DMS153 (cell line): ENCODE measurements at regions not wholly inside any gene's neighbourhood (a gene's known extent, or its start where the extent isn't known, plus 50 kb on each side); places are given as distances from the start of the nearest gene placed in this dataset.
"Not testable (repeated sequence)": the region's sequence is repeated elsewhere in the genome, so short reads cannot be mapped to it uniquely, and the experiment has no call there.

Experiments used
- DNase-seq: peaks from one replicate; lab custom pipeline; 2025; lab: John Stamatoyannopoulos, UW

DNA sequence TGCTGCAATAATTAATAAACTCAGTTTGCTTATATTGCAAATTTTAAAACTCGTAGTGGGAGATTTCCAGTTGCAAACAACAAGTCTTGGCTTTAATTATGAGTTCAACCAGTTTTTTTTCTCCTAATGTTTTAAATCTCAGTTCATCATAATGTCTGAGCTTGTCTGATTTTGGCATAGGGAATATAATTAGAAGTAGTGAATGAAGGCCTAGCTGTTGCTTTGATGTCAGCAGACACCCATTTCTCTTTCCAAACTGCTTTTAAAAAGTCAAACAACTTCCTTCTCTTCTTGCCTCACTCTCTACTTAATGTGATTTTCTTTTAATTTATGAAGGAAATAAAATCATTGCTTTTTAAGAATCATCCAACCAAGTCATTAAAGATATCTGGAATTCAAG lies 1462.1 kb downstream of the DPP10 start:
- no peak for DNase-seq

DNA sequence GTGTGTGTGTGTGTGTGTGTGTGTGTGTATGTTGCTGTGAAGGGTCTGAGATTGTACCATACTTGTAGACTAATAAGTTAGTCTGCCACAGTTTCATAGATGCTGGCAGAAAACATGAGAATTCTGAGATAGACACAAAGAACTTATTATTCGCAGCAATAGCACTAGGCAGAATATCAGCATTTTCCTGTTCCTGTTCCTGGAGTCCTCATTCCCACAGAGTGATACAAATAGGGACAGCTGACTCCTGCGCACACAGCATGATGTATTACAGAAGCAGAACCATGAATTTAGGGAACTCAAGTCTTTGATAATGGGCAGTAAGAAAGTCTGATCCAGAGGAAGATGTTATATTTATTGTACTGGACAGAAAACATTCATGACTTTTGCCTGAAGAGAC lies 1466.3 kb downstream of the DPP10 start:
- no peak for DNase-seq

DNA sequence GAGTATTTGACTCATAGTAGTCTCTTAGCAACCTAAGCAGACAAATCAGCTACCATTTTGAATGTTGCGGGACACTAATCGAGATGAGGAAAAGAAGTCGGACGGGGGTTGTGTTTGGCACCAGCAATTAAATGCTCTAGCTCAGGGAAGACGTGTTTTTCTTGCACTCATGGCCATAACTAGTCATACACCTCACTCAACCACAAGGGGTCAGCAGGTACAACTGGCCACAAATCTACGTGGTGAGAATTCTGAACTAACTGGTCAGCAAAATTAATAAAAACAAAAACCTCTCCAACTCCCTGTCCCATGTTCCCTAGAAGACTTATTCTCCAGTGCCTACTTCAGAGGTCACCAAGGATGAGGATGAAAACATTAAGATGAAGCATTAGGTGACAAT lies 1467.8 kb downstream of the DPP10 start:
- DNase-seq: no peak

DNA sequence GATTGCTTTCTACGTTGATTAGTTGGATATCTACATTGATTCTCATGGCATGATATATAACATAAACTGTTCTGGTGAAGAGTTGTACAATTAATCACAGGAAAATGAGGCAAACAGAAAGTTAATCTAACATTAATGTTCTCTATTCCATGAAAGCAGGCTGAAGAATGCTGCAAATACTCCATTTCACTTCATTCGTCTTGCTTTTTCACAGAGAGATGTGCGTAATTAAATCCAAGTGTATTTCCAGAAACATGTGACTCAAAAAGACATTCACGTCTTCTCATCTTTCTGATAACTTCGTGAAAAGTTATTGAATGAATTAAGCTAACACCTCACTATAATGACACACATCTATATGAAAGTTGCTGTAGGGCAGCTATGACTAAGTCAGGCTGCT lies 1471.5 kb downstream of the DPP10 start:
- DNase-seq: no peak

DNA sequence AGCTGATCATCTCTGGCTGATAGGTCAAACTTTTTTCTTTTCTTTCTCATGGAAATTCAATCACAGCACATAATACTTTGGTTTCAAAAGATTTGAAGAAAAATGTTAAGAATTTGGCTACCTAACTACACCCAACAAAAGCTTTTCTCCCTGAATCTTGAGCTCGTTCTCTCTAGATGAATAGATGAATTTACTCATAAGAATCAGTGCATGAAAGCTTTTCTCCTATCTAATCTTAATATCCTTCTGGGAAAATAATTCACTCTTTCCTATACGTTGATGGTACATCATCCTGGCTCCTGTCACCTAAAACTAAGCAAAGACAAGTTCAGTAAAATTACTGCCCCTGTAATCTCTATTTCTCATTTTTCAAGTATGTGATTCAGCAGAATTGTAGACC lies 1479.1 kb downstream of the DPP10 start:
- DNase-seq: no peak

DNA sequence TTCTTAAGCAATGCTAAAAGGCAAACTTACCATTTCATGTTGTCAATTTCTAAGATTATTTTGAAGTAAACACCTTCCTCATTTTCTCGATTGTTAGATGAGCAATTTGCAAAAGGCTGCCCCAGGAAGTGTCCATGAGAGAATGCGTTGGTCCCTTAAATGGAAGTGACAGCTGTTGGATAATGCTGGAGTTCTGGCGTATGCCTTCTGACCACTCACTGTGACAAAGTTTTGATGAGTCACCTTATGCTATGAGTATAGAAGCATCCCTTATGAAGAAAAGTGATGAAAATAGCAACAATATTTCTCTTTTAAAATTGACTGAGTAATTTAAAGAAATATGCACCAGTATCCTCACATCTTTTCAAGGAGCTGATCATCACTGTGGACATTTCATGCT lies 1497.5 kb downstream of the DPP10 start:
- DNase-seq: no peak

DNA sequence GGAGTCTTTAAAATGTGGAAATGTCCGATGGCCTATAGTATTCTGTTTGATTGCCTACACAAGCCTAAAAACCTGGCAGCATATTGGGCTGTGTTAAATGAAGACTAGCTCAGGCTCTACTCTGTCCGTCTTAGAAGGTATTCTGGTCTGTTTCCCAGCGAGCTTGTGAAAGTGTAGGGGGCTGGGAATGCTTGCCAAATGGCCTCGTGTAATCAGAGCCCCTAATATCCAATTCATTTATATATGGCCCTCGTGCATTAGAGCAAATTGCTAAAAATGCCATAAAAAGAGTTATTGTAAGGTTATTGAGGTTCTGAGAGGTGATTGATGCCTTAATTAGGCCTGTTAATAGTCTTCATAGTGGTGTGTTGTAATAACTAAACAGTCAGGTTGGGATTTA lies 1500.4 kb downstream of the DPP10 start:
- no peak for DNase-seq

DNA sequence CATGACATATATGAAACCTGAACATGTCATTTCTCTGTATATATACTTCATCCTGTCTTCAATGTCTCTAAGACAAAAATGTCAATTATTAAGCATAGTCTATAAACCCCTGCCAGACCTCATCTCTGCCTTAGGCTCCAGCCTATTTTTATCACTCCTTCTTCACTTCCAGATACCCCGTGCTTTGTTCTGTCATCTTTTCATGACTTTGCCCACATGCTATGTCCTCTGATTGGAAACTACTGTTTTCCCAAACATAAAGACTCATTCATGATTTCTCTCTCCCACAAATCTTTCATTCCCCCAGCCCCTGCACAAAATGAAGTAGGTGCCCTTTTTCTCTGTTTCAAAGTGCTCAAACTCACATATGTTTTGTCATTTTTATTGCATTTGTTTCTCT lies 1503.9 kb downstream of the DPP10 start:
- DNase-seq: no peak

DNA sequence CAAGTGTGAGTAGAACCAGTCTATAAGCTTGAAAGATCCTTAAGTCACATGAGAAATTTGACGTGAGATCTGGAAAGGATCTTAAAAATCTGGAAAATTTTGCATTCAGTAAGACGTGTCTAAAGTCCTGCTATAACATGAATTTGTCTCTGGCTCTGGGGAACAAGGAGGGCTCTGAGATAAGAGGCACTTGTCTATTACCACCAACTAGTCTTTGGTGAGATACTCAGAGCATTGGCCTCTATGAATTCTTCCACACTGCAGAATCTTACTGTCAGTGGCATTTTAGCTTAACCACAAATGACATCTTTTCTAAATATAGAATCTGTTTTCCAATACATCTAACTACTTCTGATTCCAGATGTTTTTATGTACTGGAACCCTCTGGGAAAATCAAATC lies 1504.5 kb downstream of the DPP10 start:
- DNase-seq: no peak

DNA sequence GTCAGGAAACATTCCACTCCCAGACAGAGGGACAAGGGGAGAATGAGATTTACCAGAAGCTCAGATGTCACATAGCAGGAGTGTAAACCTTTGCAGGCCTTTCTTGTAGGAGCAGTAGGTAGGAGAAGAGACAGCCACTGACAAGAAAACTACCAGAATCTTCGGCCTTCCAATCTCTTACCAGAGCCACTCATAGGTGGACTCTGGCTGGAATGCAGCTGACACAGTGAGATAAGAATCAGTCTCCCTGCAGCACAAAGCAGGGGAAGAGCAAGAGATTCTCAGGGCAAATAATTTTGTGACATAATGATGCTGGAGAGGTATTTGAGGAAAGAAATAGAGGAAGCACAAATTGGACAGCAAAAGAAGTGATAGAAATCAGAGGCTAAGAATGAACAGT lies 1534.5 kb downstream of the DPP10 start:
- no peak for DNase-seq

DNA sequence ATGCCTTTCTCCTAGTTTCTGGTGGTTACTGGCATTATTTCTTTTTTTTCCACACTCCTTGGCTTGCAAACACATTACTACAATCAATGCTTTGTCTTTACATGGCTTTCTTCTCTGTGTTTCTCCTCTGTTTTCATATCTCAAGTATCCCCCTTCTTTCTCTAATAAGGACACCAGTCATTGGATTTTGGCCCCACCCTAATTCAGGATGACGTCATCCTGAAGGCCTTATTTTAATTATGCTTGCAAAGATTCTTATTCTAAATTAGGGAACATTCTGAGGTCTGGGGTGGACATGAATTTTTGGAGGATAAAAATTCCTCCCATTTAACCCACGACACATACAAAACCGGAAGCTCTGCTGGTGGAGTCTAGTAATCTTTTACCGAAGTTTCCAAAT lies 1556.6 kb downstream of the DPP10 start:
- DNase-seq: no peak

DNA sequence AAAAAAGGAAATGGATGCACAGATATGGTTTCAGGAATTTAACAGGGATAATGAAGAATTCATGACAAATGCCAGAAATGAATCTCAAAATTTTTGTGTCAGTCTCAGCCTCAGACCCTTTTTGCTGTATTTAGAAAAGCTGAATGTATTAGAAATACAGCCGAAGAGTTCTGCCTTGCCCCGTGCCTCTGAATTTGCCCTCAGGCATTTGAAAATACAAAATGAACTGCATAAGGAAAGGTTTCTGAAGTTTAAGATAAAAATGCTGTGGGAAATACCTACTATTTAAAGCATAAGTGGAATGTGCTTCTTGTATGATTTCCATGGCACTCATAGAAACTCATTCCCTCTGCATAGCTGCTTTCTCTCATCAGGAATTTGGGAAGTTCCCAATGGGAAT lies 1580.6 kb downstream of the DPP10 start:
- no peak for DNase-seq

DNA sequence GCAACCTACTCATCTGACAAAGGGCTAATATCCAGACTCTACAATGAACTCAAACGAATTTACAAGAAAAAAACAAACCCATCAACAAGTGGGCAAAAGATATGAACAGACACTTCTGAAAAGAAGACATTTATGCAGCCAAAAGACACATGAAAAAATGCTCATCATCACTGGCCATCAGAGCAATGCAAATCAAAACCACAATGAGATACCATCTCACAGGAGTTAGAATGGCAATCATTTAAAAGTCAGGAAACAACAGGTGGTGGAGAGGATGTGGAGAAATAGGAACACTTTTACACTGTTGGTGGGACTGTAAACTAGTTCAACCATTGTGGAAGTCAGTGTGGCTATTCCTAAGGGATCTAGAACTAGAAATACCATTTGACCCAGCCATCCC lies 1596.3 kb downstream of the DPP10 start:
- DNase-seq: not testable (repeated sequence)

DNA sequence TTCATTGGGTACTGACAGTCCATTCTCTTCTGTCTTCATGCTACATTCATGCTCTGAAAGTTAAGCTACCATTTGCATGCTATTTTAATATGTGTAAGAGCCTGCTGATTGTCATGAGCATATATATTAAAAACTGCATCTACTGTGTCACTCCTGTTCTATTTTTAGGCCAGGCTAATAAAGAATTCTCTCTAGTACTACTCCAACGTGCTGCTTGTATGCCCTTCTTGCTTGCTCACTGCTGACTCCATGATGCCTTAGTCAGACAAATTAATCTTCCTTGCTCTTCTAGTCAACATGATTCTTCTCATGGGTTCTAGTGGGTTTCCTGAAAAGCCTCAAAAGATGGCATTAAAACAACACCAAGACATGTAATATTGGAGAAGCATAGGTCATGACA lies 1600.1 kb downstream of the DPP10 start:
- no peak for DNase-seq

DNA sequence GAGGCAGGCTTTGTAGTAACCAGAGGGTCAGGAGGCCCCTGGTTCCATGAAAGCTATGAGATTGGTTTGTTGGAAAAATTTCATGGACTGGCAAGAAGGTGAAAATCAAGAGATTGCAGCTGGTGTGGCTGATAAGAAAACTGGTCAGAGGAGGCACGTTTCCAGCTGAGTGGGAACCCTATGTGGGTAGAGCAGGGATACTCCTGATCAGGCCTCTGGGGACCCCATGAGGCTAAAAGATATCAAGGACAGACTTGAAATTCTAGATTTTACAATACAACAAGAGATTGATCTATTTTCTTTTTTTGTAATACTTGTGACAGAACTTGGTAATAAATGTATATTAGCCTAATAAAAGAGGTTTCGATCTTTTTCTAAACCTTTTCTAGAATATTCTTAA lies 1615.1 kb downstream of the DPP10 start:
- no peak for DNase-seq

DNA sequence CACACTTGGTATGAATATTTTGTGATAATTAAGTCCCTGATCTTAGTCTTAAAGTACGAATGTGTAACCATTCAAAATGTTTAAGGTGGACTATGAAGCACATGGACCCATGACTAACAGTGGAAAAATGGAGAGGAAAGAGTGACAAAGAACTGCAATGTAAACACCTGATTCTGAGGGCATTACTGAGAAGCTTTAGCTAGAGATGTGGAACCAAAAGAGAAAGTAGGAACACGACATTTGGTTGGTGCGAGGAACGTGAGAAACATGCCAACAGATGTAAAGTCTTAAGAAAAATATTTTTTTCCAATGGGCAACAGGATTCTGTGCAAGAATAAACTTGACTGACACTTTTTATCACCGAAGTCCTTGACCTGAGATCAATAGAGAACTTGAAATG lies 1618.6 kb downstream of the DPP10 start:
- DNase-seq: no peak

DNA sequence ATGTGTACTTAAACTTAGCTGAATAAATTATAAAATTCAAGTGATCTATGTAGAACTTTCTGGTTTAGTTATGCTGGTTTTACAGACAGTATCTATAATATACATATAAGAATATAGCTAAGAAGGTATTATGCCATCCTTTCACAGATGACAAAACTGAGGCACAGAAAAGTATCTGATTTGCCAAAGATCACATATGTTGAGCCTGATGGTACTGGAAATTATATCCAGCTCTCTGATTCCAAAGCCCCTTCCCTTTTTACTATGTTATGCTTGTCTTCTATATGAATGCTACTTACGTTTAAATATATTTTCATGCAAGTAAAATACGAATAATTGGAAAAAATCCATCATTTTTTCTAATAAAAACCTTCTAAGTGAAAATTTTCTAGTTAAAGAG lies 1631.3 kb downstream of the DPP10 start:
- no peak for DNase-seq

DNA sequence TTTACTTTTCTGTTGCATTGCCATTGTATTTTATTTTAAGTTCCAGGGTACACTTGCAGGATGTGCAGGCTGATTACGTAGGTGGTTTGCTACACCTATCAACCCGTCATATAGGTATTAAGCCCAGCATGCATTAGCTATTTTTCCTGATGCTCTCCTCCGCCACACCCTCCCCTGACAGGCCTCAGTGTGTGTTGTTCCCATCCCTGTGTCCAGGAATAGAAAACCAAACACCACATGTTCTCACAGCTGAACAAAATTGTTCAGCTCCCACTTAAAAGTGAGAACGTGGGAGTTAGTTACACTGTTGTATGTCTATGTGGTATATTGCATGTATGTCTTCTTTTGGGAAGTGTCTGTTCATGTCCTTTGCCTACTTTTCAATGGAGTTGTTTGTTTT lies 1631.7 kb downstream of the DPP10 start:
- DNase-seq: no peak

DNA sequence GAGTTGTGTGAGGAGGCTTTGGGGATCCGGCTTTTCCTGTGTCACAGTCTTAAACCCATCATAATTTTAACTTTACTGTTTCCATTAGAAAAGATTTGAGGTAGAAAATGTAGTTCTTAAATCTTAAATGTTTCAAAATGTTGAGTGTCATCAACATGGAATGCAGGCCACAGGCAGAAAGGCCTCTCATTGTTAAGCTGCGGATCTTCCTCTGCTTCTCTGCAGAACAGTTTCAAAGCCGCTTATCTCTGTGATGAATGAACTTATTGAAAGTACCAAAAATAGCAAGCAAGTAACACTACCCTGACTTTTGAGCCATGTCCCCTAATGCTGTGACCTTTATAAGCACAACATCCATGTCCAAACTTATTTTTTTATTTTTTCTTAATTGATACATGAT lies 1645.8 kb downstream of the DPP10 start:
- DNase-seq: no peak

DNA sequence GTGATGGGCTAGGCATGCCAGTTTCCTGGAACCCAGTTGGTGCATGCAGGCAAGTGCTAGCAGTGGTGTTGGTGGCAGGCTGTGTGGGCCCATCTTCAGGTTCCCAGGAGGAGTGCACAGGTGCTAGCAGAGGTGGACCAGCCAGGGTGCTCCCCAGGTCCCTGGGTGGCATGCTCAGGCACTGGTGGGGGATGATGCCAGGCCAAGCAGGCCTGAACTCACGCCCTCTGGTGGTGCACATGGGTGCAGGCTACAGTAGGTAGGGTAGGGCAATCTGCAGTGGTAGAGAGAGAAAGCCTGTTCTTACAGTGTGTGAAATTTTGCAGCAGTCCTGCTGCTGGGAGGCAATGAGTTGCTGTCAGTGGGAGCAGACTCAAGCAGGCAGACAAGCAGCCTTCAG lies 1651.8 kb downstream of the DPP10 start:
- no peak for DNase-seq

DNA sequence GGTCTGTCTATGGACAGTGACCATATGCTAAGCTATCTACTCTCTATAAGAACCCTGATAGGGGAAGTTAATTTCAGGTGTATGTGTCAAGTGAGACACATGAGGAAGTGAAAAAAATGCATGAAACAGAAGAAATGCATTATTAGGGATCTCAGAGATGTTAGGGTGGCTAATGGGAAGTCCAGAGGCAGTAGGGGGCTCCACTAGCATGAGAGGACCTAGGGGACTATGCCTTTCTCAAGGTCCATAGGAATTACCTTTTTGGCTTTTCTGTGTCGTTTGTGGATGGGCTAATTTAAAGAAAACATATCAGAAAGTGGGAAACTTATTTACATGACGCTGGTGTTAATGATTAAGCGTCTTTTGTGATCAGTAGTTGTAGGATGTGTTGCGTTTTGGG lies 1653.2 kb downstream of the DPP10 start:
- no peak for DNase-seq

DNA sequence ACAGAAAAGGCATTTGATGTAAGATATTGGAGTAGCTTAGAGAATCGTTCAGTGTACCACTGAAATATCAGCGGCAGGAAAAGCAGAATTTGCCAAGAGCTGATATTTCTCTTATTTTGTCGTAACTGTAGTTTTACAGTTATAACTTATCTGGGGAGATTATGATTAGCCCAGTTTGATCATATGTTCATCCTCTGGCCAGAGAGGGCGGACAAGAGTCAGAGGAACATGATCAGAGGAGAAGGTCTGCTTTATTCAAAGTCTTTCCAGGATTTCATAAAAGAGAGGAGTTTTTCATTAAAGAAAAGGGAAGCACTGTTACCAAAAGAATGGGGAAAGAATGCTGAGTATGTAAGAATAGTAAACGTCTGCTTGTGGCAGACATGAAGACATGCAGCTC lies 1655.6 kb downstream of the DPP10 start:
- no peak for DNase-seq

DNA sequence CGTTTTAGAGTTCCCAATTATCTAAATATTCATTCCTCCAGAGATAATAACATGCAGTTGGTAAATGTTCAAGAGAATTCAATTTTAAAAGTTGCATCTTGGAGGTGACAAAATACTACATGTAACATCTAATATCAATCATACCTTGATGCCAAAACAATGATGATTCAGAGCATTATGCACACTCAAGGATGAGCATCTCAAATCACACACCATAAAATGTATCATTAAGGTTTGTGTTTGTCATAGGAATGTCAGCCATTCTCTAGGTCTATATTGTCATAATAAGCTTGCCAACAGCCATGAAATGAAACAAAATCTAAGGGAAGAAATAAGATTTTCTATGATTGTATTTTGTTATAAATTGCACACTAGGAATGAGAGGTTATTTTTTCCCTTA lies 1667.0 kb downstream of the DPP10 start:
- DNase-seq: no peak

DNA sequence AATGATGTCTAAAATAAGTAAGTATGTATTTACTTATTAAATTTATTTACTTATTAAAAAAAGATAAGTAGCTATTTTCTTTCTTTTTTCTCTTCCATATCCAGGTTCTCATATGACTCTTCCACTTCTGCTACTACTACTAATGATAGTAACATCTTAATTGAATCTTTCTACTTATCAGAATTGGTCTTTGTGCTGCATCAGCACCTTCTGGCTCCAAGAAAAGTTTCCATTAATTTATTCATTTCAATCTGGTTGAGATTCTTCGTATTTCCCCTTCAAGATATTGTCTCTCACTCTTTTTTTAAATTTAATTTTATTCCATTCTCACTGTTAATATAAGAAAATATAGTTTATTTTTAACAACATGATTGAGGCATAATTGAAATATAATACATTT lies 1675.4 kb downstream of the DPP10 start:
- DNase-seq: no peak

DNA sequence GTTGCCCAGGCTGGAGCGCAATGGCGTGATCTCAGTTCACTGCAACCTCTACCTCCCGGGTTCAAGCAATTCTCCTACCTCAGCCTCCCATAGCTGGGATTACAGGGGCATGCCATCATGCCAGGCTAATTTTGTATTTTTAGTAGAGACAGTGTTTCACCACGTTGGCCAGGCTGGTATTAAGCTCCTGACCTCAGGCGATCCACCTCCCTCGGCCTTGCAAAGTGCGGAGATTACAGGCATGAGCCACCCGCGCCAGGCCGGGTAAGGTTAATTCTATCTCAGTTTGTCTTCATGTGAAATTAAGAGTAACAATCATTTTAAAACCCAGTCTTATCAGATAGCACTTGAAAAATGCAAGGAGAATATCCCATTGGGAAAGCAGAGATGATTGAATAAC lies 1681.7 kb upstream of the DDX18 start:
- DNase-seq: no peak
